ENCODE measurements at regions not wholly inside any gene's neighbourhood (a gene's known extent, or its start where the extent isn't known, plus 50 kb on each side); places are given as distances from the start of the nearest gene placed in this dataset.

DNA sequence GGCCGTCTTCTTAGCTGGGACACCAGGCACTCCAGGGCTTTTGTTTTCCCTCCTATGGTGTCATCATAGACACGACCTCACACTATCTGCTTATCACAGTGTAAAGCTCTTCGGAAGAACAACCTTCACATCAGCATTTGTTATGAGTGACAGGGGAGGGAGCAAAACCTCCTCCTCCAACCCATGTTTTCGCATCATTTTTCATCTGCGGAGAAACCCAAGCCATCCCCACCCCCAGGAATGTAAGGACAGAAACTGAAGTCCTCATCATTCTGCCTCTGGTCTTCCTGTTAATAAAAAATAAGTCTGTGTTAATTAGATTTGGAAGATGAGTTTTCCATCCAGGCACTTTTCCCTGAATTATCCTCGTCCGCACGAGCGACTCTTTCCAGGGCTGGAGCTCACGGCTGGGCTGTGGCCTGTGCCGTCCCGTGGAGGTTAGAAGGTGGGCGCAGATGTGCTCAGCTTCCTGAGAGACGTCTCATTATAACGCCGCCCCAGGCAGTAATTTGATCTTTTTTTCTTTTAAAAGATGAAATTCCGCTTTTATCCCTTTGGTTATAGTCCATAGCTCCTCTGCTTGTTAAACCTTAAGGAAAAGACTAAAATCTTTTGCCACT lies 101.6 kb upstream of the TMEM18 start:
- no peak for DNase-seq

GRCh38 chr2:777546-777945 lies 100.3 kb upstream of the TMEM18 start:
- no peak for DNase-seq

DNA sequence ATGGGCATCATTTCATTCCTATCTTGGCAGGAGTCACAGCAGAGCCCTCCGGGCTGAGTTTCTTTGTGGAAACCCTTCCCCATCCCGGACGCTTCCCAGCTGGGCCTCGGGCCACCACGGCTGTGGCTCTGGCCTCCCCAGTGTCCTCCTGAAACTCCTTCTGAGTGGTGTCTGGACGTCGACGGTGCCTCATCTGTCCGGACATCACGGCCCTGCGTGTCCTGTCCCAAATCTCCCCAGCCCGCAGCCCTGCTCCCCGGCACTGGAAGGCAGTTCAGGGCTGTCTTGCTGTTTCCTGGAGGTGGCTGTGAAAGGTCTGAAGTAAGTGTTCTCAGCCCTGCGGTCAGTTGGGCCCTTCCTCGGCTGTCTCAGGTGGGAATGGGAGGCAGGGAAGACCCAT lies 99.8 kb upstream of the TMEM18 start:
- DNase-seq: no peak

DNA sequence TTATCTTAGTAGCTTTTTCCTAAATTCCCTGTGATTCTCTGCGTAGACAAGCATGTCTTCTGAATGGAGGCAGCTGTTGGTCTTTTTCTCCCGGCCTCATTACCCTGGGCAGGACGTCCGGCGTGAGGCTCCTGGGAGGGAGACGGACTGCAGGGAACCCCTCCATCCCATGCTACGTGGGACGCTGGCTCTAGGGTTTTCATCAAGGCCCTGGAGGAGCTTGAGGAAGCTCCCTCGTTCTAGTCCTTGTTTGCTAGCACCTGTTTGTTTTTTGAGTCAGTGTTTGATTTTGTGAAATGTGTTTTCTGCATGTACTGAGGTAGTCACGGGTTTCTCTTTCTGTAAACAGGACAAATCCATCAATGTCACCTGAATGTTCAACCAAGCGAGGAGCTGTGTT lies 99.3 kb upstream of the TMEM18 start:
- no peak for DNase-seq

GRCh38 chr2:776038-776437 lies 98.8 kb upstream of the TMEM18 start:
- DNase-seq: no peak

GRCh38 chr2:774436-774835 lies 97.2 kb upstream of the TMEM18 start:
- DNase-seq: no peak

DNA sequence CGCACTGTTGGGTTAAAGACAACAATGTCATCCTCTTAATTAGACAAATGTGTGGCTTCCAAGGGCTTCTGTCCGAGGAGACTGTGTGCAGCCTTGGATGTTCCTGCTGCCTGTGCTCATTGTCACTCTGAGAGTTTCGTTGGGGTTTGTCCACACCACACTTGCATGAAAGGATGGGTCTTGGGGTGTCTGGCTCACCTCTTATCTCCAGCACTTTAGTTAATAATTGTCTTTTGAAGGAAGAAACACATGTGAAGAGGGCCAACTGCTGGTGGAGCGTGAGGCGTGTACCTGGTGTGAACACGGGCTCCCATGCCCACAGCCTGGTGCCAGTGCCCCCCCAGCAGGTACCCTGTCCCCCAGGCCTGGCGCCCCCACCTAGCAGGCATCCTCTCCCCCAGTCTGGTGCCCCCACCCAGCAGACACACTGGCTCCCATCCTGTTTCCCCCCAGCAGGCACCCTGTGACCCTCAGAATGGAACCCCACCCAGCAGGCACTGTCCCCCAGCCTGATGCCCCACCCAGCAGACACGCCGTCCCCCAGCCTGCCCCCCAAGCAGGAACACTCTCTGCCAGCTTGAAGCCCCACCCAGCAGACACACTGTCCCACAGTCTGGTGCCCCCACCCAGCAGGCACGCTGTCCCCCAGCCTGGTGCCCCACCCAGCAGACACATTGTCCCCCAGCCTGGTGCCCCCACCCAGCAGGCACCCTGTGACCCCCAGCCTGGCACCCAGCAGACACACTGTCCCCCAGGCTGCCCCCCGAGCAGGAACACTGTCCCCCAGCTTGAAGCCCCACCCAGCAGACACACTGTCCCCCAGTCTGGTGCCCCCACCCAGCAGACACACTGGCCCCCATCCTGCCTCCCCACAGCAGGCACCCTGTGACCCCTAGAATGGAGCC lies 96.3 kb upstream of the TMEM18 start:
- no peak for DNase-seq

- DNase-seq: no peak
Observed at GRCh38 chr2:771538-771937, 94.3 kb upstream of the TMEM18 start.

- no peak for DNase-seq
Observed at GRCh38 chr2:770776-771175, 93.6 kb upstream of the TMEM18 start.

- DNase-seq: no peak
Observed at GRCh38 chr2:769771-770170, 92.6 kb upstream of the TMEM18 start.

- no peak for DNase-seq
Observed at GRCh38 chr2:768451-768850, 91.2 kb upstream of the TMEM18 start.

GRCh38 chr2:767944-768343 lies 90.7 kb upstream of the TMEM18 start:
- DNase-seq: no peak

- no peak for DNase-seq
Observed at GRCh38 chr2:767440-767839, 90.2 kb upstream of the TMEM18 start.

- DNase-seq: no peak
Observed at GRCh38 chr2:766255-766654, 89.0 kb upstream of the TMEM18 start.

DNA sequence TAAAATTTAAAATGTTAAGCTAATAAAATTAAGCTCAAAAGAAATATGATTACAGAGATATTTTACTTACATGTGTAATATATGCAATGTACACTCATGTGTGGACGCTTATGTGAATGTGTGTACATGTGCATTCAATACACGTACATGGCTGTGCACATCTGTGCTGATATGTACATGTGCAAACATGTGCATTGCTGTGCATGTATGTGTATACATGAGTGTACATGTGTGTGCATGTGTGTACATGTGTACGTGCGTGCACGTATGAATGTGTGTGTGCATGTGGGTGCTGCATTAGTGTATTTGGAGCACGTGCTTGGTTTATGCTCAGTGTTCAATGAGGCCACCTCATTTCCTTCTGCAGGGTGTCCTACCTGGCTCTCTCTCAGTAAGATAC lies 88.2 kb upstream of the TMEM18 start:
- DNase-seq: no peak

DNA sequence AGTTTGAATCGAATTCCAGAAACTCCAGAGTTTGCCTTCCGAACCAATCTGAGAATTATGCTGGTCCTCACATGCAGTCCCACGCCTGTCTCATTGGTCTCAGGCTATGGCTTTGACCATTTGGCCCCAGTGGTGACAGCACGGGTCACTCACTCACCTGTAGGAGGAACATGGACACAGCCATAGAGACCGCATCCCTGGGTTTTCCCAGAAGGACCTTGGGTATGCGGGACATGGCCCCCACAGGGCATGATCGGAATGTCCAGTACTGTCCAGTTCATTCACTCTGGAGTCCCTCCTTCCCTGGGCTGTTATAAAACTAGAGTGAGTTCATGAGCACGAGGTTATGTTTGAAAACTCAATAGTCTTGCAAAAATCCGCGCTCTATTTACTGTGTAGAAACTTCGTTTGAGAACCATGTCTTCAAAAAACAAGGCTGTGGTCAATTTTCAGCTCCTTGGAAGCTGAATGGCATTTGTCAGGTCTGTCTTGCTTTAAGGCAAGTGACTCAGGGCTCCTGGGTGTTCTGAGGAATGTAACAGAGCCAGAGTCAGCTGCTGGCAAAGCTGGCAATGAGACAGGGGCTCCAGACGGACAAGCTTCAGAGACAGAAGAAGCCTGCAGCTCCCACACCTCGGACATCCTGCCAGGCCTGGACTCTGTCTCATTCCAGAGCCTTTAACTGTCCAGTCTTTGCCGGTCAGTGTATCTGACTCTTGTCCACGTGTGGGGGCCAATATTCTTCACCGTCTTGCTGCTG lies 86.7 kb upstream of the TMEM18 start:
- DNase-seq: no peak

DNA sequence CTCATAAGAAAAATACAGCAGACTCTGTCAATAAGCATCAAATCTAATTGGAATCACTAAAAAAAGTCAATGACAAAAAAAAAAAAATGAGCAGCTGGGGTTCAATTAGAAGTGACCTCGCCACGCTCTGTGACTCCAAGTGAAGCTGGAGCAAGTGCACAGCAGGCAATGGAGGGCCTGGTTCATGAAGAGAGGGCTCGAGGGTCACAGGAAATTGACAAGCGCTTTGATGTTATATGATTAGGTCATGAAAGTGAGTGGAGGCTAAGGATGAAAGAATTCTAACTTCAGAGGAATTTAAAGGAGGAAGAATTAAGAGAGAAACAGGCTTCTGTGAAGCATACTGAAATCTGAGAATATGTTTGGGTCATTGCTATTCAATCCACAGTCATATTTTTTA lies 85.4 kb upstream of the TMEM18 start:
- no peak for DNase-seq

DNA sequence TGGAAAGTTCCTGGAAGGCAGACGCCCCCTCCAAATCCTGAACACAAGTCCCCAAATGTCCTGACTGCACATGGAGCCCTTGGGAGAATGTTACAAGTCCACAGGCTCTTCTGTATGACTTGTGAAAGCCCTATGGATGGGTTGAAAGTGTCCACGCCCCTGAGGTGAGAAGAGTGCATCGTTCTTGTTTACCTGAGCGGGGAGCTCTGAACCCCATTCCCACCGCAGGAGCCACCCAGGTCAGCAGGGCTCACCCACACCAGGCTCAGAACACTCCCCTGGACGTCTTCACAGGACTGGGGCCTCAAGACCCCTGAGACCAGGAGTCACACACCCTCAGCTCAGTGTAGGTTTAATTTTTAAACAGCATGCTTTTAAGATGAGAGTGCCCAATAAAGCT lies 84.2 kb upstream of the TMEM18 start:
- DNase-seq: no peak

DNA sequence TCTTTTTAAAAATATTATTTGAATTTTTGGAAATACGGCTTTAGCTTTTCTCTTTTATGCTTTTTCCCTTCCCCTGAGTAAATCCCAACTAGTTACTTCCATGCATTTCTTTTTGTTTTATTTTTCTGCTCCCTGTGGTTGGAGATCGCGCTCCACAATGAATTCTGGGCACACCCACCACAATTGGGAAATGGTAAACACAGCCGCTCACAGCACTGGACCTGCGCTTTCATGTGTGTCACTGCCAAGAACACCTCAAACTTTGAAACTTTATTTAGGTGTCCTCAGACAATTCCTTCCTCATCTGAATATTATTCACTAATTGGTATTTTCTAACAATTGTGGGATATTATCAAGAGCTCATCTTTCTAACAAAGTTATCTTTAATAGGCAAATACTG lies 82.8 kb upstream of the TMEM18 start:
- no peak for DNase-seq

GRCh38 chr2:758073-758820 lies 81.0 kb upstream of the TMEM18 start:
- DNase-seq: no peak

DNA sequence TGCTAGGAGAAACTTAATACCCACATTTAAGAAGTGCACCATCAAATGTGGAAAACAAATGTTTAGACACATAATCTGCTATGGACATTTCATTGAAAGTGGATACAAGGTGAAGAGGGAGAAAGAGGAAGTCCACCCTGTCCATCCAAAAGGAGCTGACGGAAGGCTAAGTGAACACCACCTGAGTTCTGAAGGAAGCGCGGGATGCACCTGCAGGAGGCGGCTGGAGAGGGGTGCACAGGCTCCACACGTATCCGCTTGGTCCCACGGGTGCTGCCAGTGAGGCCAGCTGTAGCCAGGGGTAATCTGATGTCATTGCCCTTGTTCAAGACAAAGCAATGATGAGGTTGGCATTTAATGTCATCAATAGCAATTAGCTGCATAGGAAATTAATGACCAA lies 75.9 kb upstream of the TMEM18 start:
- no peak for DNase-seq

- DNase-seq: no peak
Observed at GRCh38 chr2:751474-751873, 74.3 kb upstream of the TMEM18 start.

- no peak for DNase-seq
Observed at GRCh38 chr2:750628-751027, 73.4 kb upstream of the TMEM18 start.
